ENCODE measurements at regions not wholly inside any gene's neighbourhood (a gene's known extent, or its start where the extent isn't known, plus 50 kb on each side); places are given as distances from the start of the nearest gene placed in this dataset.
"Not testable (repeated sequence)": the region's sequence is repeated elsewhere in the genome, so short reads cannot be mapped to it uniquely, and the experiment has no call there.

- DNase-seq: no peak
These were observed 1147.6 kb downstream of the AACS start for GRCh38 chr12:126212824-126213223.

DNA sequence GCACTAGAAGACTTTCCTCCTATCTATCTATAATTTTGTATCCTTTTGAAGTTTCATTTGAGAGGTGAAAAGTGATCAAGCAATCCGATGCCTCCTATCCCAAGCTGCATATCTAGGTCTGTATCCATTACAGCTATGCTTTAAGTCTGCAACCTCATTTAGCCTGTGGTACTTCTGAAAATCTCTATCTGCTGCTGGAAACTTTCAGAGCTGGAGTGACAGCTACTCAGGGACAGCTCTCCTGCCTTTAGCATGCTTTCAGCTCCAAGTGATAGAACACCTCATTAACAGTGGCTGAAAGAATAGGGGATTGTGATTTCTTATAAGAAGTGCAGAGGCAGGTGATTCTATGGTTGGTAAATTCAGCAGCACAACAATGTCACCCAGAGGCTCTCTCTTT, 1153.5 kb downstream of the AACS start:
- DNase-seq: no peak

DNA sequence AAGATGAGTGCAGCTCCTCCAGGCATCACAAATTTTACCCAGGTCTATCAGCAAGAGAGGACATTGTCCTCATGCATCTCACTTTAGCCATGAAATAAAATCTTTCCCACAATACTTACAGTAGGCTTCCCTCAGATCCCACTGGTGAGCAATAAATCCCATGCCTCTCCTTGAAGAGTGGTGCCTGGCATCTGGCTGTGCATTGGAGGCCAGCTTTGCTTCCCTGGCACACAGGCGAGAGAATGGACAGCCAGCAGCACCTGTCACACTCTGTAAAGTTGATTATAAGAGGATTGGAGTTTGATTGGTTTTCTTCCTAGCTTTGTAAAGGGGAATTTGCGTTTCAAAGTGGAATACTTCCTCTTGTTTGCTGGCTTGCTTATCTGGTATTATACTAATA, 1153.9 kb downstream of the AACS start:
- DNase-seq: no peak

- no peak for DNase-seq
These were observed 1154.5 kb downstream of the AACS start for GRCh38 chr12:126219654-126220279.

DNA sequence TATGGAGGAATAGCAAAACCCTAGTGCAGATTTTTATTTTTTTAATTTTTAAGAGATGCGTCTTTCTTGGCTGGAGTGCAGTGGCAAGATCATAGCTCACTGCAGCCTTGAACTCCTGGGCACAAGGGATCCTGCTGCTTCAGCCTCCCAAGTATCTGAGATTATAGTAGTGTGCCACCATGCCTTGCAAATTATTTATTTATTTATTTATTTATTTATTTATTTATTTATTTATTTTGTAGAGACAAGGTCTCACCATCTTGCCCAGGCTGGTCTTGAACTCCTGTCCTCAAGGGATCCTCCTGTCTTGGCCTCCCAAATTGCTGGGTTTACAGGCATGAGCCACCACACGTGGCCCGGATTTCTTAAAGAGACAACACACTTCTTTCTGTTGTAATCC, 1158.8 kb downstream of the AACS start:
- DNase-seq: no peak

- no peak for DNase-seq
These were observed 1163.7 kb downstream of the AACS start for GRCh38 chr12:126228936-126229335.

DNA sequence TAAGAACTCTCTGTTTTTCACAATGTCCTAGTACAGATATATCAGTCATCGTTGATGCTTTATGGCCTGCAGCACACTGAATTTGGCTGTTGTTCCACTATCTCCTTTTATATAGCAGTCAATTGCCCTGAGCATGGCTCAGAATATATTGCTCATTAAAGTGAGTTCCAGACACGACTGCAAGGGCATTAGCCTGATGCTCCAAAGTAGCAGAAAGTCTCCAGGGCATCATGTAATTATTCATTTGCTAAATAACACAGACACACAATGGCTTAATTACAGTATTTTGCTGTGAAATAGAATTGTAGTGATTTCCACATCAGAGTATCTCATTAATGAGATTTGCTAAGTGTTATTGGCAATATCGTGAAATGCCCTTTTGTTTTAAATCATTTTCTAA, 1167.5 kb downstream of the AACS start:
- DNase-seq: no peak

GRCh38 chr12:126233625-126234024, 1168.4 kb downstream of the AACS start:
- no peak for DNase-seq

DNA sequence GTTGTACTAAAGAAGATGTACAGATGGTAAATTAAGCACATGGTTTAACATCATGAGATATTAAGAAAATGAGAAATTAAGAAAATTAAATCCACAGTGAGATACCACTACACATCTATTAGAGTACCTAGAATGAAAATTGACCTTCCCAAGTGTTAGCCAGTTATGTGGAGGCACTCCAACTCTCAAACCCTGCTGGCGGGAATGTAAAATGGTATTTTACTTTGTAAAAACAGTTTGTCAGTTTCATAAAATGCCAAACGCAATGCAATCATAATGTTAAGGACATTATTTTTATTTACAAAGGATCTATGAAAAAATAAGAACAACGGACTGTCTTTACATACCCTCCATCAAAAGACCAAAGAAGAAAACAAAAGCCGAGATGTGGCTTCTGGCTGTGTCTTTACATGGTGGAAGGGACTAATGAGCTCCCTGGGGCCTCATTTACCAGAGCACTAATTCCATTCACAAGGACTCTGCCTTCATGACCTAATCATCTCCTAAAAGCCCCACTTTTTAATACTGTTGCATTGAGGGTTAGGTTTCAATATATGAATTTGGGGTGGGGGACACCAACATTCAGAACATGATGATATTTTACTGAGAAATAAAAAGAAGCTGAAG, 1178.7 kb downstream of the AACS start:
- DNase-seq: no peak

GRCh38 chr12:126247936-126248335, 1182.7 kb downstream of the AACS start:
- DNase-seq: no peak

DNA sequence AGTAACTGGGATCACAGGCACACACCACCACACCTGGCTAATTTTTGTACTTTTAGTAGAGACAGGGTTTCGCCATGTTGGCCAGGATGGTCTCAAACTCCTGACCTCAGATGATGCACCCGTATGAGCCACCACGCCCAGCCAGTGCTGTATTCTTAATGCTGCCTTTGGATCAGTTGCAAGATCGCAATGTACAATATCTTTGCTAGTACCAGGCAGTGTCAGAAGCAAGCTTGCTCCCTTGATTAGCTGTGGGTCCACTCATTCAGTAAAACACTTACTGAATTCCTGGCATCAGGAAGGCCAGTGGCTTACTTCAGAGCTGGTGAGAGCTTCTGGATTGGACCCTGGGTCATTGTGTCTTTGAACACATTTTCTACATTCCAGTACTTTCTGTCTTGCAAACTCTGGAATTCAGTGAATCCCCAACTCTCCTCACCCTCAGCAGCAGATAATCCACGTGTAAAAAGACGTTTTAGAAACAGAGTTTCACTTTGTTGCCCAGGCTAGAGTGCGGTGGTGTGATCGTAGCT, 1183.7 kb downstream of the AACS start:
- DNase-seq: no peak

DNA sequence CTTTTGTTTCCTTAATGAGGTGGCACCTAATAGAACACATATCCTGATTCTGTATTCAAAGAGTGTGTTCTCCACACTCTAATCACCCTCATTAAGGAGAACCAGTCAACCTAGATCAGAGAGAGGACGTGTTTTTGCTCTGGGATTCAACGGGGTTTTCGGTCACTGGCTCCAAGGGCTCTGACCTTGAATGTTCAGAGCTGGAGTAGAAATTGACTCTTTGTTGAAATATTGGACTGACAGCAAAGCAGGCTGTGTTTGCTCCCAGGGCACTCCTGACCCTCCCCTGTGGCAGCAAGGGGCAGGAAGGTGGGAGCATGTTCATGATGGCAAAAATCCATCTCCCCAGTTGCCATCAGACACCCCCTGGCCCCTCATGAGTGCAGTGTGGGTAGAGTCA, 1193.0 kb downstream of the AACS start:
- DNase-seq: no peak

GRCh38 chr12:126262829-126263228, 1197.6 kb downstream of the AACS start:
- no peak for DNase-seq

DNA sequence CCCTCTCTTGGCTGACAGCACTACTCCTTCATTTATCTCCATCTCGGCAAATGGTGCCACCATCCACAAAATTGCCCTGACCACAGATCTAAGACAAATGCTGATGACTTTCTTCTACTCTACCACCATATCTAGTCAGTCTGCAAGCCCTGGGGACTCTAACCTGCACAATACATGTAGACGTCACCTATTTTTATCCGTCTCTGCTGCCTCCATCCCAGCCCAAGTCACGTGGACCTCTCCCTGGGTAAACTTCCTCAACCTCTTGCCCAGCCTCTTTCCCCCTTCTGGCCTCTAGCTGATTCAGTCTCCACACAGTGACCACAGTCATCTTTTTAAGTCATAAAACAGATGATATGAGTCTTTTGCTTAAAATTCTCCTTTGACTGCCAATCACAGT, 1203.0 kb downstream of the AACS start:
- DNase-seq: no peak

DNA sequence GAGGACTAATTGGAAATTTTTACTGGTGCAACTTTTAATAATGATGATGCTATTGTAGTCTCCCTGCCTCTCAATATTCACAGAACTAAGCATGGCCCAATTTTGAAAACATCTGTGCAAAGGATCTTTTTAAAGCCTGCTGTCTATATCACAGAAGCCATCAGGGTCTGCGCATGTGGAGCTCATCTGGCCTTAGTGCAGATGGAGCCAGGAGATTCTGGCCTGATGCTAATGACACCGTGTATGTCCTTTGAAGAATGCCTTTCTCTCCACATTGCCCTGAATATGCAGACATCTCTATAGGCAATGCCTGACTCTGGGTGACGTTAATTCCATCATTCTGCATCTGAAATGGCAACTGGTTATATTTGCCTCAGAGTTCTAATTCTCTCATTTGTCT, 1205.9 kb downstream of the AACS start:
- no peak for DNase-seq

DNA sequence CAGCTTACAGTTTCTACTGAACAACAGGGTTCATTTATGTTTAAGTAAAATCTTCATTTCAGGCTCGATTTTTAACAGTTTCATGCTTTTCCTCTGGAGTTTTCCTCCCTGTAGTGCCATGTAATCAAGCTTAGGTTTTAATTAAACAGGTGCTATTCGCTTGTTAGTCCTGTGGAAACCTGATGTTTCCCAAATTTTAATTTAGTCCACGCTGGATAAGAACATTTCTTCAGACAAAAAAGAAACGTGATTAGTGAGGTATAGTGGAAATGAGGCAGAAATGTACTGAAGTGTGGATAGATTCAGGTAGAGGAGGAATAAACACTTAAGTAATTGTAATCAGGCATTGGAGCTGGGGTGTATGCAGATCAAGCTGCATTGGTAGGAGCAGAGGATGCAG, 1217.5 kb downstream of the AACS start:
- no peak for DNase-seq

GRCh38 chr12:126286203-126286602, 1221.0 kb downstream of the AACS start:
- DNase-seq: no peak

GRCh38 chr12:126290456-126290855, 1225.2 kb downstream of the AACS start:
- DNase-seq: no peak

DNA sequence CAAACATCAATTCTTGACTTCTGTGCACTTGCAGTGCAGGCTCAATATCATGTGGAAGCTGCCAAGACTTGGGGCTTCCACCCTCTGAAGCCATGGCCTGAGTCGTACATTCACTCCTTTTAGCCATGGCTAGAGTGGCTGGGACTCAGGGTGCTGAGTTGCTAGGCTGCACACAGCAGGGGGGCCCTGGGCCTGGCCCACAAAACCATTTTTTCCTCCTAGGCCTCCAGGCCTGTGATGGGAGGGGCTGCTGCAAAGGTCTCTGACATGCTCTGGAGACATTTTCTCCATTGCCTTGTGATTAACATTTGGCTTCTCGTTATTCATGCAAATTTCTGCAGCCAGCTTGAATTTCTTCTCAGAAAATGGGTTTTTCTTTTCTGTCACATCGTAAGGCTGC, 1226.8 kb downstream of the AACS start:
- not testable (repeated sequence) for DNase-seq

GRCh38 chr12:126295652-126296051, 1230.4 kb downstream of the AACS start:
- no peak for DNase-seq

DNA sequence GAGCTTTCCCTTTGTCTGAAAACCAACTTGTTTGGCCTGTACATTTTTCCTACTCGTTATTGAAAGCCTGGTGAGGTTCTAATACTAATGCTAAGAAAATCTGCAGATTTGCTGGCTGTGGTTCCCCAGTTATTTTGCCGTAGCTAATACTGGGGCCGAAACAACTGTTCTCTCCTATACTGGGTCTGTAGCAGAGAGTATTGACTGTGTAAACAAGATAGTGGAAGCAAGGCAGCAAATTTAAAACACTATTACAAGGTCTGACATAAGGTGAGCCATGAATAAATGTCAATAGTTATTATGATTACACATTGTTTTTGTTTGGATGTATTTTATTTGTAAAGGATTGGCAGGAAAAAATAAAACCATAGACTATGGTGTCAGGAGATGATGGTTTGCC, 1244.0 kb downstream of the AACS start:
- no peak for DNase-seq

- no peak for DNase-seq
These were observed 1247.2 kb downstream of the AACS start for GRCh38 chr12:126312457-126312856.

DNA sequence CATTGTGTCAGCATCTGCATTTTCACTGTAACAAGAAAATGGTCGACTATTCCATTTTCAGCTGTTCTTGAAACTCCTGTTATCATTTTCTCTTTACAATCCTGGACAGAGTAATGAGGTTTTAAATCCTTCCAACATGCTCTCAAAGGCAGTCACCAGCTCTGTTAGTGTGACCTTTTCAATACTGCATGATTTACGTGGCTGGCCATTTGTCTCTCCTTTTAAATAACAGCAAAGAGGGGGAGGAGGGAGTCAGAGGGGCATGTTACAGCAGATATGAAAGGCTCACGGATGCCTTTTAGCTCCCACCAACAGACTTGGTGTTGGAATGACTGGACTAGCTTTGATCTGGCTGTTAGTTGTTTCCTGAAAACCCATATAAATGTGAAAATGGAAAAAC, 1251.2 kb downstream of the AACS start:
- DNase-seq: no peak

DNA sequence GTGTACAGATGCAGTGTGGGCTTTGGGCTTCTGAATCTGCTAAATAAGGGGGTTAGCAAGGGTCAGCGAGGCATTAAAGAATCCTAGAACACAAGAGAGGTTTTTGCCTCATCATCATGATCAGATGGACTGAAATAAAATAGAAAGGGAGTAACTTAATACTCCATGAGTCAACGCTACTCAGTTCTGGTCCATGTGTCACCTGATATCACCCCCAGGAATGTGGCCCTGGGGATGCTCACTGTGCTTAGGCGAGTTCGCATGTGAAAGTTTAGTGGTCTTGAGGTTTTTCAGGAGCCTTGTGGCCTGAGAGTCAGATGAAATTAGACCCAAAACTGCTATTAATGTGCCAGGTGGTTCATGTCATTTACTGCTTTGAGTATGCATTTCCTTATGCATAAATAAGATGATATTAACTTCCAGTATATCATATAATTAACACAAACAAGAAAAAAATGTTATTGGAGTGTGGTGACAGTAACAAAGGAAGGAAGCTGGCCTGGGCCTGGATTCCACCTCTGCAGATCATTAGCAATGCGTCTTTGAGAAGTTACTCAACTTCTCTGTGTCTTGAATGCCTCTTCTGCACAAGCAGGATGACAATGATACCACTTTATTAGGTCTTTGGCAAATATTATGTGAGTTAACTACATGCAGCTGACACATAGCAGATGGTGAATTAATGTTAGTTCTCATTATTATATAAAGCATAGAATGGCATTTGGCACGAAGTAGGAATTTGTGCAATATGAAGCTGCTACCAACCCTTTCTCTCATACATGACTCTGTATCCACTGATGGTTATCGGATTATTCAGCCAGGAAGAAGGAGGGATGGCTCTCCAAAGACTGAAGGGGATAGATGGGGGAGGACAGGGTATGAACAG, 1272.6 kb downstream of the AACS start:
- no peak for DNase-seq

Measured in activated CD4-positive, alpha-beta T cell treated with anti-CD3 and anti-CD28 coated beads for 48 hours (primary cell).